ENCODE measurements at regions not wholly inside any gene's neighbourhood (a gene's known extent, or its start where the extent isn't known, plus 50 kb on each side); places are given as distances from the start of the nearest gene placed in this dataset.

DNA sequence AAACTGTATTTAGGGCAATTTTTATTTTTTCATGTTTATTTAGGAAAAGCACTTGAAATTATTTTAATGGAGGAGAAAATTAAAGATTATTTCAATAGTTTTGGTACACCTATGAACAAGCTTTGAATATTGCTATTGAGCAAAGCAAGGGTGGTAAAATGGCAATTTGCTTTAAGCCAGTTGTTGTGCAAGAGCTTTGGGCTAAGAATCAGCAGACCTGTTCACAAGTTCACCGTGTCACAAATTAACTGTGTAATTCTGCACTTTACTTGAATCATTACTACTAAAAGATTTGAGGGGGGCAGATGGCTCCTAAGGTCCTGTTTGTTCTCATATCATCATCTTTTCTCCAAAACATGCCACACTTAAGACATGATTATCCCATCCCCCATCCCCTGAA lies 238.9 kb upstream of the GBE1 start:
- Histone ChIP-seq H3K4me3 (no peak overlapping the region), H3K4me1 (no peaks in the 10 kb centered on the region), H3K36me3 (no peaks in the 10 kb centered on the region), H3K9me3 (peaks cover 0 to 2% of the 10 kb centered on the region in 2 donors), H3K27ac (no peak overlapping the region), H3K27me3 (no peaks in the 10 kb centered on the region)
- TF ChIP-seq, protein P1, sequence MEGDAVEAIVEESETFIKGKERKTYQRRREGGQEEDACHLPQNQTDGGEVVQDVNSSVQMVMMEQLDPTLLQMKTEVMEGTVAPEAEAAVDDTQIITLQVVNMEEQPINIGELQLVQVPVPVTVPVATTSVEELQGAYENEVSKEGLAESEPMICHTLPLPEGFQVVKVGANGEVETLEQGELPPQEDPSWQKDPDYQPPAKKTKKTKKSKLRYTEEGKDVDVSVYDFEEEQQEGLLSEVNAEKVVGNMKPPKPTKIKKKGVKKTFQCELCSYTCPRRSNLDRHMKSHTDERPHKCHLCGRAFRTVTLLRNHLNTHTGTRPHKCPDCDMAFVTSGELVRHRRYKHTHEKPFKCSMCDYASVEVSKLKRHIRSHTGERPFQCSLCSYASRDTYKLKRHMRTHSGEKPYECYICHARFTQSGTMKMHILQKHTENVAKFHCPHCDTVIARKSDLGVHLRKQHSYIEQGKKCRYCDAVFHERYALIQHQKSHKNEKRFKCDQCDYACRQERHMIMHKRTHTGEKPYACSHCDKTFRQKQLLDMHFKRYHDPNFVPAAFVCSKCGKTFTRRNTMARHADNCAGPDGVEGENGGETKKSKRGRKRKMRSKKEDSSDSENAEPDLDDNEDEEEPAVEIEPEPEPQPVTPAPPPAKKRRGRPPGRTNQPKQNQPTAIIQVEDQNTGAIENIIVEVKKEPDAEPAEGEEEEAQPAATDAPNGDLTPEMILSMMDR (IDR thresholded peaks at IDR 0.05): no peak
- intact Hi-C loops (cut with DNase I): no loop called here
- DNase-seq (no peak), ATAC-seq (no peak)

DNA sequence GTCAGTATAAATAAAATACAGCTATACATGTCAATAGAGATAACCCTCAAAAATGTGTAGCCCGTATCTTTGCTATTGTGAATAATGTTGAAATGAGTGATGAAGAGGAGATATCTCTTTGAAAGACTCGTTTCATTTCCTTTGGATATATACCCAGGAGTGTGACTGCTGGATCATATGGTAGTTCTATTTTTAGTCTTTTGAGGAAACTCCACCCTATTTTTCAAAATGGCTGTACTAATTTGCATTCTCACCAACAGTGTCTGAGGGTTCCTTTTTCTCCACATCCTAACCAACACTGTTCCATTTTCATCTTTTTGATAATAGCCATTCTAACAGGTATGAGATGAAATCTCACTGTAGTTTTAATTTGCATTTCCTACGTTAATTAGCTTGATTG lies 237.5 kb upstream of the GBE1 start:
- TF ChIP-seq, protein P1 (IDR thresholded peaks at IDR 0.05): no peak
- ATAC-seq: no peak

DNA sequence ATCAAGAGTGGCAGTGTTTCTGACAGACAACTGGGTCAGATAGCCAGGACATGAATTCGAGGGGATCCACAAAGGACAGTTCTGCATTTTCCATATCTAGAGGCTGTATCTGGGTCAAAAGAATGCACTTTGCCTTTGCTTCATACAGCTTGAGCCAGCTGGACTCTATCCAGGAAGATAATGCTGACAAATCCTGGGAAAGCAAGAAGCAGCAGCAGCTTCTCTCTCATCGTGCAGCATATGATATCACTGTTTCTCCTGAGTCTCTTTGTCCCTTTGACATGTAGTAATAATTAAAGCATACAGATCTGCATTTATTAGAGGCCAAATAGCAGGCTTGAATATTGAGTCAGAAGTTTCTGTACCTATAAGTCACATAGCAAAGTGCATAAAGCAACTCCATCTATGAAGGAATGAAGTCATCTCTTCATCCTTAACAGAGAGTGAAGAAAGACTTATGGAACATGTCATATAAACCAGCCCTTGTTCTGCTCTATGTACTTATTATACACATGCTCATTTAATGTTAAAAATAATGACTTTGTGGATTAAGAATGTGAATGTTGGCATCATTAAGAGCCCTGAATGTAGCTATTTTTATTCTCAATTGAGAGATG lies 236.8 kb upstream of the GBE1 start:
- TF ChIP-seq, protein P1 (IDR thresholded peaks at IDR 0.05): no peak
- DNase-seq (peak in 2 of 4 donors; percentile 23 to 36), ATAC-seq (no peak)
- intact Hi-C loops (cut with DNase I): no loop called here
- Histone ChIP-seq H3K9me3 (peaks cover 0 to 2% of the 10 kb centered on the region in 2 donors), H3K27ac (no peak overlapping the region), H3K4me3 (no peak overlapping the region), H3K27me3 (no peaks in the 10 kb centered on the region), H3K4me1 (no peaks in the 10 kb centered on the region), H3K36me3 (no peaks in the 10 kb centered on the region)

More for the DNA sequence above, 237.5 kb upstream of the GBE1 start:
- Histone ChIP-seq H3K9me3 (peaks cover 0 to 2% of the 10 kb centered on the region in 2 donors), H3K27ac (no peak overlapping the region), H3K4me1 (no peaks in the 10 kb centered on the region), H3K36me3 (no peaks in the 10 kb centered on the region), H3K4me3 (no peak overlapping the region), H3K27me3 (no peaks in the 10 kb centered on the region)
- no peak for DNase-seq
- intact Hi-C loops (cut with DNase I): no loop called here

DNA sequence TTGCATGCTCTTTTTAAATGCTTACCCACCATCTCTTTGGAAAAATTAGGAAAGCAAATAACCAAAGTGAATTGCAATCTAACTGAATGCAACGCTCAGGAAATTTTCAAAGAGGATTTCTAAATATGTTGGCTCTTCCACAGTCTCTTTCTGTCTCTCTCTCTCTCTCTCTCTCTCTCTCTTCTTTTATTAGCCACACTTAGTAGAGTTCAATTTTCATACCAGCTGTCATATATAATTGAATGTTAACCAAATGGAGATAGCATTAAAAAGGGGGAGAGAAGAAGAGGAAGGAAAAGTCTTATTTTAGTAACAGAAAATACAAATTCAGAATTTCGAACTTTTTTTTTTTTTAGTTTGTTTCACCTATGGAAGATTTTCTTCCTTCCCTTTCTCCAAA lies 235.9 kb upstream of the GBE1 start:
- no peaks in the 10 kb centered on the region for H3K36me3 ChIP-seq
- H3K27me3 ChIP-seq: no peaks in the 10 kb centered on the region
- TF ChIP-seq, protein P1 (IDR thresholded peaks at IDR 0.05): no peak
- intact Hi-C loops (cut with DNase I): no loop called here
- H3K9me3 ChIP-seq: peaks cover 0 to 2% of the 10 kb centered on the region in 2 donors
- DNase-seq (no peak), ATAC-seq (no peak)
- no peaks in the 10 kb centered on the region for H3K4me1 ChIP-seq
- no peak overlapping the region for H3K27ac ChIP-seq
- no peak overlapping the region for H3K4me3 ChIP-seq

DNA sequence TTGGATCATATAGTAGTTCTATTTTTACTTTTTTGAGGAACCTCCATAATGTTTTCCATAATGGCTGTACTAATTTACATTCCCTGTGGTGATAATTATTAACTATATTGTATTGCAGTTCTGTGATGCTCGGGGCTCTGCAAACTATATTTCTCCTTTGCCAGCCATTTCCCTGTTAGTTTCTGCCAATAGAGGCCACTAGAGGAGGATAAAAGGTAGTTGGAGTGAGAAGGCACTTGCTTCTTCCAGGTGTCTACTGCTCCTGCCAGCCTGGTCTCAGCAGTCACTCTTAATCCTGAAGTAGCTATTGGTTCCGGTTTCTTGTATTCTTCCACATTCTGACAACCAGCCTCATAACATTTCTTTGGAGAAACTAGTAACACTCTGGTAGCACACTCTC lies 233.9 kb upstream of the GBE1 start:
- no peaks in the 10 kb centered on the region for H3K27me3 ChIP-seq
- no peaks in the 10 kb centered on the region for H3K36me3 ChIP-seq
- H3K27ac ChIP-seq: no peak overlapping the region
- TF ChIP-seq, protein P1 (IDR thresholded peaks at IDR 0.05): no peak
- no peak overlapping the region for H3K4me3 ChIP-seq
- H3K4me1 ChIP-seq: no peaks in the 10 kb centered on the region
- H3K9me3 ChIP-seq: peaks cover 0 to 4% of the 10 kb centered on the region in 2 donors
- intact Hi-C loops (cut with DNase I): no loop called here
- ATAC-seq (no peak), DNase-seq (no peak)

Measured in left lung (tissue), 4 donors.